WTC11 (cell line): ENCODE measurements at regions not wholly inside any gene's neighbourhood (a gene's known extent, or its start where the extent isn't known, plus 50 kb on each side); places are given as distances from the start of the nearest gene placed in this dataset.

Experiments
- ATAC-seq: fragments of 200-7000 bp; cut with Tn5 transposase; 2 replicates; pipeline ENCODE4 v1.10.0; 2021; ENCODE audit warnings: mild to moderate bottlenecking, moderate library complexity
- CTCF ChIA-PET: fragments of 300-600 bp; sonication (Branson Sonifier 250); formaldehyde crosslinking; loops from one replicate; lab custom pipeline; 2021; ENCODE audit warnings: antibody characterized with exemption; lab: Charles Lee
- POLR2A ChIA-PET: fragments of 350-600 bp; sonication (Branson Sonifier 250); formaldehyde crosslinking; loops from one replicate; lab custom pipeline; 2021; ENCODE audit warnings: antibody characterized with exemption; lab: Charles Lee
- DNase-seq: peaks from one replicate; pipeline ENCODE4 v3.0.0; 2021; ENCODE audit warnings: low spot score
- H3K27ac Mint-ChIP-seq: 2 replicates; pipeline ENCODE4 v1.8.0; 2021; ENCODE audit warnings: mixed read lengths
- H3K27me3 Mint-ChIP-seq: 2 replicates; pipeline ENCODE4 v1.8.0; 2021; ENCODE audit warnings: low read depth, mild to moderate bottlenecking, moderate library complexity, mixed read lengths
- H3K36me3 Mint-ChIP-seq: 2 replicates; pipeline ENCODE4 v1.8.0; 2021; ENCODE audit warnings: mixed read lengths
- H3K4me1 Mint-ChIP-seq: 2 replicates; pipeline ENCODE4 v1.8.0; 2022; ENCODE audit warnings: mixed read lengths
- H3K4me3 Mint-ChIP-seq: 2 replicates; pipeline ENCODE4 v1.8.0; 2021; ENCODE audit warnings: mild to moderate bottlenecking, moderate library complexity, mixed read lengths
- H3K9me3 Mint-ChIP-seq: 2 replicates; pipeline ENCODE4 v1.8.0; 2021; ENCODE audit warnings: mixed read lengths
- CBFB ChIP-seq: sonication (generic); formaldehyde crosslinking; IDR thresholded peaks from 2 replicates; pipeline ENCODE4 v1.8.1; 2022; ENCODE audit warnings: mild to moderate bottlenecking, low read depth, missing genetic modification reagents
- ELF4 ChIP-seq: sonication (generic); formaldehyde crosslinking; IDR thresholded peaks from 2 replicates; pipeline ENCODE4 v1.8.1; 2022; ENCODE audit warnings: low read depth, mild to moderate bottlenecking, moderate library complexity, missing genetic modification reagents
- EMX1 ChIP-seq: fragments of 250-450 bp; sonication (Bioruptor Pico); IDR thresholded peaks from 2 replicates; pipeline ENCODE4 v1.8.0; 2021; ENCODE audit warnings: mild to moderate bottlenecking
- FOXK1 ChIP-seq: sonication (generic); formaldehyde crosslinking; IDR thresholded peaks from 2 replicates; pipeline ENCODE4 v1.8.0; 2022; ENCODE audit warnings: mild to moderate bottlenecking, moderate library complexity, missing genetic modification reagents
- GRHL2 ChIP-seq: fragments of 250-450 bp; sonication (Bioruptor Pico); IDR thresholded peaks from 2 replicates; pipeline ENCODE4 v1.8.0; 2022; ENCODE audit warnings: mild to moderate bottlenecking, moderate library complexity; ENCODE audit not compliant: insufficient replicate concordance, severe bottlenecking
- MXD4 ChIP-seq: fragments of 250-450 bp; sonication (Bioruptor Pico); IDR thresholded peaks from 2 replicates; pipeline ENCODE4 v1.8.0; 2021; ENCODE audit warnings: mild to moderate bottlenecking, moderate library complexity, borderline replicate concordance
- NFATC4 ChIP-seq: fragments of 250-450 bp; sonication (Bioruptor Pico); IDR thresholded peaks from 2 replicates; pipeline ENCODE4 v1.9.0; 2021; ENCODE audit warnings: mild to moderate bottlenecking
- NR2C2 ChIP-seq: sonication (generic); formaldehyde crosslinking; IDR thresholded peaks from 2 replicates; pipeline ENCODE4 v1.8.0; 2022; ENCODE audit warnings: mild to moderate bottlenecking, missing genetic modification reagents
- RELA ChIP-seq: sonication (generic); formaldehyde crosslinking; IDR thresholded peaks from 2 replicates; pipeline ENCODE4 v1.8.1; 2022; ENCODE audit warnings: missing genetic modification reagents, mild to moderate bottlenecking, borderline replicate concordance
- TEAD1 ChIP-seq: sonication (generic); formaldehyde crosslinking; IDR thresholded peaks from 2 replicates; pipeline ENCODE4 v1.8.0; 2022; ENCODE audit warnings: mild to moderate bottlenecking, missing genetic modification reagents
- ZNF138 ChIP-seq: sonication (generic); formaldehyde crosslinking; conservative IDR thresholded peaks from 2 replicates; pipeline ENCODE4 v1.8.1; 2022; ENCODE audit warnings: mild to moderate bottlenecking, moderate library complexity, missing genetic modification reagents
- ZNF396 ChIP-seq: fragments of 250-450 bp; sonication (Bioruptor Pico); IDR thresholded peaks from 2 replicates; pipeline ENCODE4 v1.8.0; 2021; ENCODE audit warnings: mild to moderate bottlenecking, moderate library complexity, borderline replicate concordance
- ZNF423 ChIP-seq: fragments of 250-450 bp; sonication (Bioruptor Pico); IDR thresholded peaks from 2 replicates; pipeline ENCODE4 v2.1.2; 2022; ENCODE audit warnings: mild to moderate bottlenecking, moderate library complexity
- TF ChIP-seq, protein P1 (sequence below): sonication (generic); formaldehyde crosslinking; IDR thresholded peaks from 2 replicates; pipeline ENCODE4 v1.8.1; 2023; ENCODE audit warnings: mild to moderate bottlenecking, missing genetic modification reagents
- TF ChIP-seq, protein P2 (sequence below): fragments of 250-450 bp; sonication (Bioruptor Pico); IDR thresholded peaks from 2 replicates; pipeline ENCODE4 v1.9.0; 2021; ENCODE audit warnings: mild to moderate bottlenecking, borderline replicate concordance
- TF ChIP-seq, protein P3 (sequence below): fragments of 250-450 bp; sonication (Bioruptor Pico); IDR thresholded peaks from 2 replicates; pipeline ENCODE4 v1.8.0; 2021; ENCODE audit warnings: mild to moderate bottlenecking
- TF ChIP-seq, protein P4 (sequence below): fragments of 250-450 bp; sonication (Bioruptor Pico); IDR thresholded peaks from 2 replicates; pipeline ENCODE4 v1.9.0; 2021; ENCODE audit warnings: moderate library complexity, mild to moderate bottlenecking, inconsistent platforms, borderline replicate concordance
- TF ChIP-seq, protein P5 (sequence below): sonication (generic); formaldehyde crosslinking; IDR thresholded peaks from 2 replicates; pipeline ENCODE4 v1.8.0; 2022; ENCODE audit warnings: mild to moderate bottlenecking, missing genetic modification reagents
- TF ChIP-seq, protein P6 (sequence below): sonication (generic); formaldehyde crosslinking; IDR thresholded peaks from 2 replicates; pipeline ENCODE4 v1.8.1; 2022; ENCODE audit warnings: low read depth, missing genetic modification reagents, borderline replicate concordance
- TF ChIP-seq, protein P7 (sequence below): sonication (generic); formaldehyde crosslinking; IDR thresholded peaks from 2 replicates; pipeline ENCODE4 v1.8.1; 2022; ENCODE audit warnings: missing genetic modification reagents, borderline replicate concordance

DNA sequence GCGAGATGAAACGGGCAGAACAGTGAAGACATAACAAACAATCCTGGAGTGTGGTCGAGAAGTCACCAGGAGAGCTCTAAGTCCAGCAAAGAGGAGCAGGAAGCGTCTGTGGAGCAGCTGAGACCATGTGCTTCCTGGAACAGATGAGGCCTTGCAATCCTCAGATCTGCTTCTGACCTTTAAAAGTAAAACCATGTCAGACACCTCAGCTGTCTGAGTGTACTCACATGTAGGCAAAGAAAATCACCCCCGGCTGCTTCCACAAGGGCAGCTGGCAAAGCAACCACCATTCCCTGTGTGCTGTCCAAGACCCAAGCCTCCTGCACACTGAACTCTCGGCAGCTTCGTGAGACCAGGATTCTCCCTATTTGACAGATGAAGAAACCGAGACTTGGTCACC, 76.6 kb downstream of the EDN3 start (continued):
- TF ChIP-seq, protein P1, sequence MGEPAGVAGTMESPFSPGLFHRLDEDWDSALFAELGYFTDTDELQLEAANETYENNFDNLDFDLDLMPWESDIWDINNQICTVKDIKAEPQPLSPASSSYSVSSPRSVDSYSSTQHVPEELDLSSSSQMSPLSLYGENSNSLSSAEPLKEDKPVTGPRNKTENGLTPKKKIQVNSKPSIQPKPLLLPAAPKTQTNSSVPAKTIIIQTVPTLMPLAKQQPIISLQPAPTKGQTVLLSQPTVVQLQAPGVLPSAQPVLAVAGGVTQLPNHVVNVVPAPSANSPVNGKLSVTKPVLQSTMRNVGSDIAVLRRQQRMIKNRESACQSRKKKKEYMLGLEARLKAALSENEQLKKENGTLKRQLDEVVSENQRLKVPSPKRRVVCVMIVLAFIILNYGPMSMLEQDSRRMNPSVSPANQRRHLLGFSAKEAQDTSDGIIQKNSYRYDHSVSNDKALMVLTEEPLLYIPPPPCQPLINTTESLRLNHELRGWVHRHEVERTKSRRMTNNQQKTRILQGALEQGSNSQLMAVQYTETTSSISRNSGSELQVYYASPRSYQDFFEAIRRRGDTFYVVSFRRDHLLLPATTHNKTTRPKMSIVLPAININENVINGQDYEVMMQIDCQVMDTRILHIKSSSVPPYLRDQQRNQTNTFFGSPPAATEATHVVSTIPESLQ, result no peak
- TF ChIP-seq ZNF138 (CRISPR knock-in tag) (no peak), TEAD1 (CRISPR knock-in tag) (no peak), RELA (CRISPR knock-in tag) (no peak), ZNF423 (no peak), MXD4 (CRISPR knock-in tag) (no peak)
- TF ChIP-seq, protein P2, sequence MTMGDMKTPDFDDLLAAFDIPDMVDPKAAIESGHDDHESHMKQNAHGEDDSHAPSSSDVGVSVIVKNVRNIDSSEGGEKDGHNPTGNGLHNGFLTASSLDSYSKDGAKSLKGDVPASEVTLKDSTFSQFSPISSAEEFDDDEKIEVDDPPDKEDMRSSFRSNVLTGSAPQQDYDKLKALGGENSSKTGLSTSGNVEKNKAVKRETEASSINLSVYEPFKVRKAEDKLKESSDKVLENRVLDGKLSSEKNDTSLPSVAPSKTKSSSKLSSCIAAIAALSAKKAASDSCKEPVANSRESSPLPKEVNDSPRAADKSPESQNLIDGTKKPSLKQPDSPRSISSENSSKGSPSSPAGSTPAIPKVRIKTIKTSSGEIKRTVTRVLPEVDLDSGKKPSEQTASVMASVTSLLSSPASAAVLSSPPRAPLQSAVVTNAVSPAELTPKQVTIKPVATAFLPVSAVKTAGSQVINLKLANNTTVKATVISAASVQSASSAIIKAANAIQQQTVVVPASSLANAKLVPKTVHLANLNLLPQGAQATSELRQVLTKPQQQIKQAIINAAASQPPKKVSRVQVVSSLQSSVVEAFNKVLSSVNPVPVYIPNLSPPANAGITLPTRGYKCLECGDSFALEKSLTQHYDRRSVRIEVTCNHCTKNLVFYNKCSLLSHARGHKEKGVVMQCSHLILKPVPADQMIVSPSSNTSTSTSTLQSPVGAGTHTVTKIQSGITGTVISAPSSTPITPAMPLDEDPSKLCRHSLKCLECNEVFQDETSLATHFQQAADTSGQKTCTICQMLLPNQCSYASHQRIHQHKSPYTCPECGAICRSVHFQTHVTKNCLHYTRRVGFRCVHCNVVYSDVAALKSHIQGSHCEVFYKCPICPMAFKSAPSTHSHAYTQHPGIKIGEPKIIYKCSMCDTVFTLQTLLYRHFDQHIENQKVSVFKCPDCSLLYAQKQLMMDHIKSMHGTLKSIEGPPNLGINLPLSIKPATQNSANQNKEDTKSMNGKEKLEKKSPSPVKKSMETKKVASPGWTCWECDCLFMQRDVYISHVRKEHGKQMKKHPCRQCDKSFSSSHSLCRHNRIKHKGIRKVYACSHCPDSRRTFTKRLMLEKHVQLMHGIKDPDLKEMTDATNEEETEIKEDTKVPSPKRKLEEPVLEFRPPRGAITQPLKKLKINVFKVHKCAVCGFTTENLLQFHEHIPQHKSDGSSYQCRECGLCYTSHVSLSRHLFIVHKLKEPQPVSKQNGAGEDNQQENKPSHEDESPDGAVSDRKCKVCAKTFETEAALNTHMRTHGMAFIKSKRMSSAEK (CRISPR knock-in tag), result no peak
- TF ChIP-seq, protein P3, sequence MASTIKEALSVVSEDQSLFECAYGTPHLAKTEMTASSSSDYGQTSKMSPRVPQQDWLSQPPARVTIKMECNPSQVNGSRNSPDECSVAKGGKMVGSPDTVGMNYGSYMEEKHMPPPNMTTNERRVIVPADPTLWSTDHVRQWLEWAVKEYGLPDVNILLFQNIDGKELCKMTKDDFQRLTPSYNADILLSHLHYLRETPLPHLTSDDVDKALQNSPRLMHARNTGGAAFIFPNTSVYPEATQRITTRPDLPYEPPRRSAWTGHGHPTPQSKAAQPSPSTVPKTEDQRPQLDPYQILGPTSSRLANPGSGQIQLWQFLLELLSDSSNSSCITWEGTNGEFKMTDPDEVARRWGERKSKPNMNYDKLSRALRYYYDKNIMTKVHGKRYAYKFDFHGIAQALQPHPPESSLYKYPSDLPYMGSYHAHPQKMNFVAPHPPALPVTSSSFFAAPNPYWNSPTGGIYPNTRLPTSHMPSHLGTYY (CRISPR knock-in tag), result no peak
- TF ChIP-seq, protein P4, sequence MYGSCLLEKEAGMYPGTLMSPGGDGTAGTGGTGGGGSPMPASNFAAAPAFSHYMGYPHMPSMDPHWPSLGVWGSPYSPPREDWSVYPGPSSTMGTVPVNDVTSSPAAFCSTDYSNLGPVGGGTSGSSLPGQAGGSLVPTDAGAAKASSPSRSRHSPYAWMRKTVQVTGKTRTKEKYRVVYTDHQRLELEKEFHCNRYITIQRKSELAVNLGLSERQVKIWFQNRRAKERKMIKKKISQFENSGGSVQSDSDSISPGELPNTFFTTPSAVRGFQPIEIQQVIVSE (CRISPR knock-in tag), result no peak

DNA sequence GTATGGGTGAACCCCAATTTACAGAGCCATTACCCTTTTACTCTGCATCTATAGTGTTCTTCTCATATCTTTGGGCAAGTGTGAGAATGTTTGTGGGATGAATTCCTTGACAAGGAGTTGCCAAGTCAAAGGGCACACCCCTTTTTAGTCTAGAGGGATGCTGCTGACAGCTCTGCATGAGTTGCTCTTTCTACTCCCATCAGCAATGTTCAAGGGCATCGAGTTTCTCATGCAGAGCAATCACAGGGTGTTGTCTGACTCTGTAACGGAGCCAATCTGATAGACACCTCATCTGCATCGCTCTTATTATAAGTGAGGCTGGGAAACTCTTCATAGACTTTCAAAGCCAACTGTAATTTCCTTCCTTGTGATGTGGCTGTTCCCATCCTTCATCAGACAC, 77.4 kb downstream of the EDN3 start:
- H3K4me1 Mint-ChIP-seq, result no peaks in the 10 kb centered on the region
- no peak overlapping the region for H3K27ac Mint-ChIP-seq
- ATAC-seq, result no peak
- ChIA-PET POLR2A (no interaction called here), CTCF (no interaction called here)
- H3K36me3 Mint-ChIP-seq, result no peaks in the 10 kb centered on the region
- TF ChIP-seq NFATC4 (CRISPR knock-in tag), result no peak
- no peak for TF ChIP-seq GRHL2 (CRISPR knock-in tag)
- TF ChIP-seq ELF4, result no peak
- no peak for TF ChIP-seq ZNF396 (CRISPR knock-in tag)
- TF ChIP-seq EMX1 (CRISPR knock-in tag), result no peak
- TF ChIP-seq, protein P5, sequence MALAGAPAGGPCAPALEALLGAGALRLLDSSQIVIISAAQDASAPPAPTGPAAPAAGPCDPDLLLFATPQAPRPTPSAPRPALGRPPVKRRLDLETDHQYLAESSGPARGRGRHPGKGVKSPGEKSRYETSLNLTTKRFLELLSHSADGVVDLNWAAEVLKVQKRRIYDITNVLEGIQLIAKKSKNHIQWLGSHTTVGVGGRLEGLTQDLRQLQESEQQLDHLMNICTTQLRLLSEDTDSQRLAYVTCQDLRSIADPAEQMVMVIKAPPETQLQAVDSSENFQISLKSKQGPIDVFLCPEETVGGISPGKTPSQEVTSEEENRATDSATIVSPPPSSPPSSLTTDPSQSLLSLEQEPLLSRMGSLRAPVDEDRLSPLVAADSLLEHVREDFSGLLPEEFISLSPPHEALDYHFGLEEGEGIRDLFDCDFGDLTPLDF (CRISPR knock-in tag), result no peak
- no peak for TF ChIP-seq NR2C2 (CRISPR knock-in tag)
- TF ChIP-seq, protein P6, sequence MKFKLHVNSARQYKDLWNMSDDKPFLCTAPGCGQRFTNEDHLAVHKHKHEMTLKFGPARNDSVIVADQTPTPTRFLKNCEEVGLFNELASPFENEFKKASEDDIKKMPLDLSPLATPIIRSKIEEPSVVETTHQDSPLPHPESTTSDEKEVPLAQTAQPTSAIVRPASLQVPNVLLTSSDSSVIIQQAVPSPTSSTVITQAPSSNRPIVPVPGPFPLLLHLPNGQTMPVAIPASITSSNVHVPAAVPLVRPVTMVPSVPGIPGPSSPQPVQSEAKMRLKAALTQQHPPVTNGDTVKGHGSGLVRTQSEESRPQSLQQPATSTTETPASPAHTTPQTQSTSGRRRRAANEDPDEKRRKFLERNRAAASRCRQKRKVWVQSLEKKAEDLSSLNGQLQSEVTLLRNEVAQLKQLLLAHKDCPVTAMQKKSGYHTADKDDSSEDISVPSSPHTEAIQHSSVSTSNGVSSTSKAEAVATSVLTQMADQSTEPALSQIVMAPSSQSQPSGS, result no peak
- TF ChIP-seq CBFB (CRISPR knock-in tag), result no peak
- TF ChIP-seq, protein P7, sequence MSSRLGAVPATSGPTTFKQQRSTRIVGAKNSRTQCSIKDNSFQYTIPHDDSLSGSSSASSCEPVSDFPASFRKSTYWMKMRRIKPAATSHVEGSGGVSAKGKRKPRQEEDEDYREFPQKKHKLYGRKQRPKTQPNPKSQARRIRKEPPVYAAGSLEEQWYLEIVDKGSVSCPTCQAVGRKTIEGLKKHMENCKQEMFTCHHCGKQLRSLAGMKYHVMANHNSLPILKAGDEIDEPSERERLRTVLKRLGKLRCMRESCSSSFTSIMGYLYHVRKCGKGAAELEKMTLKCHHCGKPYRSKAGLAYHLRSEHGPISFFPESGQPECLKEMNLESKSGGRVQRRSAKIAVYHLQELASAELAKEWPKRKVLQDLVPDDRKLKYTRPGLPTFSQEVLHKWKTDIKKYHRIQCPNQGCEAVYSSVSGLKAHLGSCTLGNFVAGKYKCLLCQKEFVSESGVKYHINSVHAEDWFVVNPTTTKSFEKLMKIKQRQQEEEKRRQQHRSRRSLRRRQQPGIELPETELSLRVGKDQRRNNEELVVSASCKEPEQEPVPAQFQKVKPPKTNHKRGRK (CRISPR knock-in tag), result no peak
- TF ChIP-seq FOXK1 (CRISPR knock-in tag), result no peak
- TF ChIP-seq ZNF138 (CRISPR knock-in tag), result no peak
- H3K27me3 Mint-ChIP-seq, result peaks cover 17% of the 10 kb centered on the region
- no peak overlapping the region for H3K4me3 Mint-ChIP-seq
- H3K9me3 Mint-ChIP-seq, result no peaks in the 10 kb centered on the region
- no peak for DNase-seq
